ENCODE measurements at regions not wholly inside any gene's neighbourhood (a gene's known extent, or its start where the extent isn't known, plus 50 kb on each side); places are given as distances from the start of the nearest gene placed in this dataset.
"Not testable (repeated sequence)": the region's sequence is repeated elsewhere in the genome, so short reads cannot be mapped to it uniquely, and the experiment has no call there.

- not testable (repeated sequence) for DNase-seq
These were observed 214.8 kb downstream of the UNC5CL start for GRCh38 chr6:40823917-40824891.

GRCh38 chr6:40822619-40823018 lies 216.4 kb downstream of the UNC5CL start:
- no peak for DNase-seq

- DNase-seq: no peak
These were observed 219.7 kb downstream of the UNC5CL start for GRCh38 chr6:40819182-40819834.

GRCh38 chr6:40817369-40817768 lies 221.7 kb downstream of the UNC5CL start:
- no peak for DNase-seq

- DNase-seq: no peak
These were observed 222.4 kb downstream of the UNC5CL start for GRCh38 chr6:40816601-40817000.

- DNase-seq: no peak
These were observed 223.3 kb downstream of the UNC5CL start for GRCh38 chr6:40815731-40816130.

- no peak for DNase-seq
These were observed 223.0 kb upstream of the LRFN2 start for GRCh38 chr6:40810171-40810570.

- no peak for DNase-seq
These were observed 222.5 kb upstream of the LRFN2 start for GRCh38 chr6:40809627-40810026.

GRCh38 chr6:40807484-40807883 lies 220.3 kb upstream of the LRFN2 start:
- no peak for DNase-seq

GRCh38 chr6:40806256-40806864 lies 219.2 kb upstream of the LRFN2 start:
- no peak for DNase-seq

- DNase-seq: no peak
These were observed 218.2 kb upstream of the LRFN2 start for GRCh38 chr6:40805336-40805735.

- DNase-seq: no peak
These were observed 217.7 kb upstream of the LRFN2 start for GRCh38 chr6:40804905-40805304.

GRCh38 chr6:40803897-40804702 lies 216.9 kb upstream of the LRFN2 start:
- no peak for DNase-seq

GRCh38 chr6:40802481-40802880 lies 215.3 kb upstream of the LRFN2 start:
- DNase-seq: no peak

GRCh38 chr6:40799296-40800140 lies 212.4 kb upstream of the LRFN2 start:
- DNase-seq: no peak

- DNase-seq: no peak
These were observed 211.1 kb upstream of the LRFN2 start for GRCh38 chr6:40798069-40798770.

GRCh38 chr6:40796260-40797221 lies 209.4 kb upstream of the LRFN2 start:
- DNase-seq: no peak

- DNase-seq: no peak
These were observed 207.4 kb upstream of the LRFN2 start for GRCh38 chr6:40794586-40794985.

GRCh38 chr6:40792183-40792582 lies 205.0 kb upstream of the LRFN2 start:
- no peak for DNase-seq

- DNase-seq: no peak
These were observed 203.8 kb upstream of the LRFN2 start for GRCh38 chr6:40791004-40791403.
